HCT116 (cell line): ENCODE measurements at regions not wholly inside any gene's neighbourhood (a gene's known extent, or its start where the extent isn't known, plus 50 kb on each side); places are given as distances from the start of the nearest gene placed in this dataset.

Source experiments
- ATAC-seq: fragments of 200-7000 bp; cut with Tn5 transposase; 2 replicates; pipeline ENCODE4 v1.9.1; 2020; ENCODE audit warnings: mild to moderate bottlenecking, moderate library complexity
- BruUV-seq: library from RNA; stranded (reverse); fragments of 400-500 nt; replicated peaks from 2 replicates; lab custom pipeline; 2021; lab: Mats Ljungman, UMichigan
- CTCF ChIA-PET: fragments of 300-600 bp; sonication (Branson Sonifier 250); formaldehyde crosslinking; loops from one replicate; lab custom pipeline; 2021; ENCODE audit warnings: antibody characterized with exemption; lab: Charles Lee
- POLR2A ChIA-PET: fragments of 300-600, 350-600 bp; sonication (Branson Sonifier 250); formaldehyde crosslinking; loops from one replicate; lab custom pipeline; 2021; ENCODE audit warnings: antibody characterized with exemption; lab: Charles Lee
- RAD21 ChIA-PET, 2 experiments: fragments of 300-600 bp; sonication (Branson Sonifier 250); formaldehyde crosslinking; loops; one replicate each; lab custom pipeline; 2023; ENCODE audit warnings: low total read pairs in 2 of 2; ENCODE audit not compliant: uncharacterized antibody in 2 of 2, unreplicated experiment in 2 of 2, low non-redundant PET in 1 of 2; lab: Charles Lee
- DNase-seq: peaks from one replicate; pipeline ENCODE4 v3.0.0-alpha.2; 2010; ENCODE audit warnings: low read depth, low spot score
- H2AFZ ChIP-seq: fragments of 200-600 bp; shearing (Covaris generic), sonication (generic); 2 replicates; pipeline ENCODE4 v1.6.1; 2017; ENCODE audit warnings: low read depth, mixed run types, mixed read lengths, antibody characterized with exemption, low read length; ENCODE audit not compliant: poor library complexity, severe bottlenecking
- H3K27ac ChIP-seq: 2 replicates; pipeline ENCODE4 v1.5.1; 2012; ENCODE audit warnings: low read depth, low read length
- H3K27me3 ChIP-seq: fragments of 200-600 bp; sonication (generic); 2 replicates; pipeline ENCODE4 v1.6.1; 2016; ENCODE audit warnings: mixed run types, low read length, mixed read lengths; ENCODE audit not compliant: insufficient read depth
- H3K36me3 ChIP-seq, 2 experiments: fragments of 200-500 bp in 1 of 2; fragments of 200-600 bp in 1 of 2; sonication (Bioruptor generic) in 1 of 2; sonication (generic) in 1 of 2; 2 replicates each; pipeline versions ENCODE4 v1.5.1 to v1.6.1; 2014 to 2016; ENCODE audit warnings: low read length in 2 of 2, inconsistent platforms in 1 of 2, mixed read lengths in 1 of 2, mixed run types in 1 of 2; ENCODE audit not compliant: insufficient read depth in 2 of 2, control insufficient read depth in 1 of 2
- H3K4me1 ChIP-seq, 2 experiments: fragments of 200-600 bp in 1 of 2; sonication (generic) in 1 of 2; 2 replicates each; pipeline versions ENCODE4 v1.5.1 to v1.6.1; 2012 to 2017; ENCODE audit warnings: low read length in 2 of 2, inconsistent platforms in 1 of 2, mild to moderate bottlenecking in 1 of 2, mixed read lengths in 1 of 2, mixed run types in 1 of 2, moderate library complexity in 1 of 2; ENCODE audit not compliant: insufficient read depth in 2 of 2, control insufficient read depth in 1 of 2
- H3K4me2 ChIP-seq: fragments of 200-600 bp; sonication (generic); 2 replicates; pipeline ENCODE4 v1.6.1; 2017; ENCODE audit warnings: mixed run types, low read length, mixed read lengths
- H3K4me3 ChIP-seq, 2 experiments: fragments of 200-600 bp in 1 of 2; sonication (generic) in 1 of 2; replicated peaks in 1 of 2; 2 replicates each; pipeline ENCODE4 v1.5.1; 2011 to 2016; ENCODE audit warnings: low read length in 2 of 2, control low read depth in 1 of 2, low read depth in 1 of 2, mild to moderate bottlenecking in 1 of 2, mixed read lengths in 1 of 2, mixed run types in 1 of 2
- H3K79me2 ChIP-seq: fragments of 200-600 bp; sonication (generic); 2 replicates; pipeline ENCODE4 v1.6.1; 2017; ENCODE audit warnings: mild to moderate bottlenecking, mixed run types, low read length, moderate library complexity, mixed read lengths; ENCODE audit not compliant: insufficient read depth
- H3K9ac ChIP-seq: fragments of 200-600 bp; sonication (generic); 2 replicates; pipeline ENCODE4 v1.6.1; 2016; ENCODE audit warnings: low read length, mixed read lengths
- H3K9me2 ChIP-seq: fragments of 200-600 bp; sonication (generic), shearing (Covaris generic); 2 replicates; pipeline ENCODE4 v1.6.1; 2017; ENCODE audit warnings: mixed run types, mild to moderate bottlenecking, moderate library complexity; ENCODE audit not compliant: insufficient read depth
- H3K9me3 ChIP-seq, 2 experiments: fragments of 200-500 bp in 1 of 2; fragments of 200-600 bp in 1 of 2; sonication (Bioruptor generic) in 1 of 2; sonication (generic) in 1 of 2; 2 replicates each; pipeline ENCODE4 v1.6.1; 2014 to 2017; ENCODE audit warnings: low read length in 2 of 2, mixed read lengths in 2 of 2, inconsistent platforms in 1 of 2, low read depth in 1 of 2, mild to moderate bottlenecking in 1 of 2, mixed run types in 1 of 2, moderate library complexity in 1 of 2; ENCODE audit not compliant: control insufficient read depth in 1 of 2, insufficient read depth in 1 of 2
- H4K20me1 ChIP-seq: fragments of 200-600 bp; sonication (generic), shearing (Covaris generic); 2 replicates; pipeline ENCODE4 v1.6.1; 2017; ENCODE audit warnings: mixed run types, mild to moderate bottlenecking, moderate library complexity; ENCODE audit not compliant: insufficient read depth
- CEBPB ChIP-seq: IDR thresholded peaks from 2 replicates; pipeline ENCODE4 v1.6.1; 2012; ENCODE audit warnings: low read depth
- FOSL1 ChIP-seq: IDR thresholded peaks from 2 replicates; pipeline ENCODE4 v1.6.1; 2012; ENCODE audit warnings: low read depth
- JUND ChIP-seq: IDR thresholded peaks from 2 replicates; pipeline ENCODE4 v1.6.1; 2012
- REST ChIP-seq: IDR thresholded peaks from 2 replicates; pipeline ENCODE4 v1.6.1; 2012; ENCODE audit warnings: low read depth
- intact Hi-C: fragments of 100-400 bp; cut with micrococcal nuclease; formaldehyde crosslinking; loops from 2 replicates; pipeline ENCODE4 v1.10.0; 2022

- ATAC-seq = no peak
- no TSS peak for BruUV-seq
Measured at GRCh38 chr3:189570916-189571315, 60.3 kb upstream of the TP63 start.

More at GRCh38 chr3:189570916-189571315, 60.3 kb upstream of the TP63 start:
- no peak overlapping the region for H3K9ac ChIP-seq
- no peak overlapping the region for H3K4me3 ChIP-seq
- H3K9me3 ChIP-seq = no peaks in the 10 kb centered on the region
- H3K9me2 ChIP-seq = no peaks in the 10 kb centered on the region
- no peaks in the 10 kb centered on the region for H3K79me2 ChIP-seq
- H3K4me2 ChIP-seq = no peak overlapping the region
- intact Hi-C loops = no loop called here
- H3K27me3 ChIP-seq = no peaks in the 10 kb centered on the region
- ChIA-PET RAD21 (no interaction called here), CTCF (no interaction called here), POLR2A (no interaction called here)
- no peak overlapping the region for H3K27ac ChIP-seq
- no peaks in the 10 kb centered on the region for H3K36me3 ChIP-seq
- H3K4me1 ChIP-seq = no peaks in the 10 kb centered on the region
- no peaks in the 10 kb centered on the region for H4K20me1 ChIP-seq
- TF ChIP-seq FOSL1 = no peak
- no peak for TF ChIP-seq REST
- TF ChIP-seq JUND = no peak
- TF ChIP-seq CEBPB = no peak
- no peak for DNase-seq
- H2AFZ ChIP-seq = no peak overlapping the region
